ENCODE measurements at regions not wholly inside any gene's neighbourhood (a gene's known extent, or its start where the extent isn't known, plus 50 kb on each side); places are given as distances from the start of the nearest gene placed in this dataset.

DNA sequence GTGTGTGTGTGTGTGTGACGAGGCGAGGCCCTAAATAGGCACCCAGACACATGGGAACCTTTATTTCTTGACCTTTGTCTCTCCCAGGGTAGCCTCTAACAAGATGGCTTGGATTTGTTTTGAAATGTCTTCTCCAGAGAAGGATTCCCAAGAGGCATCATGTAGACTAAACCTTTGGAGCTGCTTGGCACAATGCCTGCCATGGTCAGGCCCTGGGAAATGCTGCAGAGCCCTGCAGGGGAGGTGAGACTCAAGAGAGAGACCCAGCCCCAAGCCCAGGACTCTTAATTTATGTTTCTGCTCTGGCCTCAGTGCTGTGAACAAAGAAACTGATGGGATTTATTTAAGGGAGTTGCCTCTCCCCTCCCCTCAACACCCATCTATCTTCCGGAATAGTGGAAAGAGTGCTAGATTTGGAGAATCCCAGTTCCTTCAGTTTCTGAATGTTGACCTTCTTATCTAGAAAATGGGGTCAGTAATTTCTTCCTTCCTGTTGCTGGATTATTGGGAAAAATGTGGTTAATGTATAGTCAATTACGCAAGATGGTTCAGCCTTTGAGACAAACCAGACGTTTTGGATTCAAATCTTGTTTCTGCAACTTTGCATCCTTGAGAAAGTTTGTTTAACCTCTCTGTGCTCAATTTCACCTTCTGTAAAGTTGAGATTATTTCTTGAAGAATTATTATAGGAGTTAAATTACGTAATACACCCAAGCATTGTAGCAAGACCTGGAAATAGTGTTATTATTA is 434.8 kb downstream of the MAFB start:
- FAIRE-seq, result no peak
- Histone ChIP-seq H3K14ac (ENCODE audit: insufficient read length) (no peak overlapping the region), H3K79me2 (ENCODE audit: control insufficient read depth in 1 of 2, insufficient read depth in 2 of 2, low read length in 2 of 2) (no peaks in the 10 kb centered on the region), H4K5ac (ENCODE audit: insufficient read length, low read depth, low read length) (no peak overlapping the region), H3K23ac (ENCODE audit: insufficient read length) (no peak overlapping the region), H4K8ac (ENCODE audit: extremely low read depth, insufficient read depth, low read length) (no peak overlapping the region), H3K4ac (replicated peaks; ENCODE audit: insufficient read length, low read depth, low read length) (no peak overlapping the region), H2BK120ac (replicated peaks; ENCODE audit: low read depth, low read length) (no peak overlapping the region), H3K9ac (replicated peaks in 1 of 4; ENCODE audit: extremely low read depth in 1 of 4, low read depth in 3 of 4, low read length in 3 of 4) (no peak overlapping the region), H3K36me3 (ENCODE audit: control insufficient read depth in 2 of 4, insufficient read depth in 4 of 4, low read length in 3 of 4) (no peaks in the 10 kb centered on the region), H2BK5ac (ENCODE audit: low read depth, low read length) (no peak overlapping the region), H3K27me3 (replicated peaks in 1 of 4; ENCODE audit: control insufficient read depth in 3 of 4, extremely low read depth in 1 of 4, insufficient read depth in 3 of 4, low read length in 3 of 4) (no peaks in the 10 kb centered on the region), H3K18ac (ENCODE audit: extremely low read depth, low read length) (no peak overlapping the region), H3K56ac (replicated peaks; ENCODE audit: insufficient read length, low read depth, low read length) (no peak overlapping the region), H2BK12ac (ENCODE audit: low read depth, low read length) (no peak overlapping the region), H2AFZ (ENCODE audit: low read length) (no peak overlapping the region), H4K91ac (replicated peaks; ENCODE audit: insufficient read length, low read length) (no peak overlapping the region), H3K79me1 (ENCODE audit: low read depth, low read length) (no peaks in the 10 kb centered on the region), H3K27ac (ENCODE audit: low read depth, low read length) (no peak overlapping the region), H3K4me3 (ENCODE audit: extremely low read depth in 1 of 4, insufficient read depth in 2 of 4, low read depth in 3 of 4, low read length in 4 of 4) (no peak overlapping the region), H3K4me1 (replicated peaks in 1 of 4; ENCODE audit: control insufficient read depth in 3 of 4, insufficient read depth in 4 of 4, low read length in 3 of 4) (no peaks in the 10 kb centered on the region), H3K23me2 (ENCODE audit: low read depth, low read length) (no peaks in the 10 kb centered on the region), H2BK20ac (ENCODE audit: low read length) (no peak overlapping the region), H4K20me1 (replicated peaks in 1 of 2; ENCODE audit: control insufficient read depth in 1 of 2, insufficient read depth in 2 of 2, low read length in 2 of 2) (no peaks in the 10 kb centered on the region), H2BK15ac (ENCODE audit: low read length) (no peak overlapping the region), H3K9me3 (ENCODE audit: insufficient read depth in 2 of 2, low read depth in 1 of 2, low read length in 1 of 2) (no peaks in the 10 kb centered on the region; a peak in 1 of 4 replicates), H2AK5ac (ENCODE audit: low read depth, low read length) (no peak overlapping the region), H3K4me2 (ENCODE audit: insufficient read depth in 1 of 2, low read depth in 2 of 2, low read length in 2 of 2) (no peak overlapping the region)
- POLR2A ChIA-PET (ENCODE audit: partially characterized antibody), result interaction anchor here (1.0 kb wide), 2 partner anchors 9 to 11 kb away, joined by 4 to 5 read pairs; no protein-coding TSS in a partner anchor
- DNase-seq (ENCODE audit: low read depth in 1 of 2, low spot score in 2 of 2), result no peak
- WGBS, 2 experiments (ENCODE audit: extremely low coverage in 1 of 2, insufficient coverage in 1 of 2, insufficient read length in 1 of 2, insufficient replicate concordance in 2 of 2, low coverage in 1 of 2, low lambda C conversion rate in 2 of 2, missing lambda C conversion rate in 1 of 2), result 84% methylated on average over 6 of the region's 6 CpGs; no CpG with 5 or more reads in 1 of the 2 experiments
- CTCF ChIA-PET (ENCODE audit: partially characterized antibody), result interaction anchor here (0.6 to 0.9 kb wide), 3 partner anchors 94 to 358 kb away, joined by 3 to 4 read pairs (median 3); no protein-coding TSS in a partner anchor
- TF ChIP-seq, protein P1, sequence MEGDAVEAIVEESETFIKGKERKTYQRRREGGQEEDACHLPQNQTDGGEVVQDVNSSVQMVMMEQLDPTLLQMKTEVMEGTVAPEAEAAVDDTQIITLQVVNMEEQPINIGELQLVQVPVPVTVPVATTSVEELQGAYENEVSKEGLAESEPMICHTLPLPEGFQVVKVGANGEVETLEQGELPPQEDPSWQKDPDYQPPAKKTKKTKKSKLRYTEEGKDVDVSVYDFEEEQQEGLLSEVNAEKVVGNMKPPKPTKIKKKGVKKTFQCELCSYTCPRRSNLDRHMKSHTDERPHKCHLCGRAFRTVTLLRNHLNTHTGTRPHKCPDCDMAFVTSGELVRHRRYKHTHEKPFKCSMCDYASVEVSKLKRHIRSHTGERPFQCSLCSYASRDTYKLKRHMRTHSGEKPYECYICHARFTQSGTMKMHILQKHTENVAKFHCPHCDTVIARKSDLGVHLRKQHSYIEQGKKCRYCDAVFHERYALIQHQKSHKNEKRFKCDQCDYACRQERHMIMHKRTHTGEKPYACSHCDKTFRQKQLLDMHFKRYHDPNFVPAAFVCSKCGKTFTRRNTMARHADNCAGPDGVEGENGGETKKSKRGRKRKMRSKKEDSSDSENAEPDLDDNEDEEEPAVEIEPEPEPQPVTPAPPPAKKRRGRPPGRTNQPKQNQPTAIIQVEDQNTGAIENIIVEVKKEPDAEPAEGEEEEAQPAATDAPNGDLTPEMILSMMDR (IDR thresholded peaks at IDR 0.05; ENCODE audit: control extremely low read depth in 1 of 3, insufficient read depth in 1 of 3, low read depth in 1 of 3, low read length in 3 of 3), result no peak
- TF ChIP-seq RAD21 (IDR thresholded peaks at IDR 0.05 in 1 of 2, conservative IDR thresholded peaks at IDR 0.05 in 1 of 2; ENCODE audit: low read depth in 2 of 2, low read length in 2 of 2) (no peak), SP2 (IDR thresholded peaks at IDR 0.05; ENCODE audit: low read length) (no peak), POLR2A (IDR thresholded peaks at IDR 0.05; ENCODE audit: control extremely low read depth in 1 of 2, low read depth in 2 of 2, low read length in 2 of 2) (no peak), TBP (IDR thresholded peaks at IDR 0.05; ENCODE audit: low read depth, low read length) (no peak), NANOG (IDR thresholded peaks at IDR 0.05; ENCODE audit: insufficient read depth, low read depth, low read length, poor library complexity, severe bottlenecking) (no peak), SP1 (IDR thresholded peaks at IDR 0.05; ENCODE audit: low read depth, low read length) (no peak), RNF2 (IDR thresholded peaks at IDR 0.05; ENCODE audit: borderline replicate concordance, low read depth, low read length, missing control alignments, poor library complexity, severe bottlenecking) (no peak), CREB1 (IDR thresholded peaks at IDR 0.05) (no peak), CHD1 (IDR thresholded peaks at IDR 0.05; ENCODE audit: low read depth, low read length) (no peak), MAFK (IDR thresholded peaks at IDR 0.05; ENCODE audit: low read depth, low read length) (no peak)
